Omental fat pad (tissue), 3 donors: ENCODE measurements at regions not wholly inside any gene's neighbourhood (a gene's known extent, or its start where the extent isn't known, plus 50 kb on each side); places are given as distances from the start of the nearest gene placed in this dataset.

Source experiments
- ATAC-seq: fragments of 150-250 bp; one replicate; pipeline ENCODE4 v1.9.1; 2016; ENCODE audit warnings: mild to moderate bottlenecking, moderate library complexity; ENCODE audit not compliant: low FRiP score
- DNase-seq: peaks from one replicate; pipeline ENCODE4 v3.0.0-alpha.2; 2019; ENCODE audit warnings: low spot score
- TF ChIP-seq, protein P1 (sequence below), 3 donors: fragments of 450-650 bp; IDR thresholded peaks; one replicate each; pipeline ENCODE4 v1.5.1; 2016 to 2017; ENCODE audit warnings: antibody characterized with exemption in 3 of 3, mild to moderate bottlenecking in 3 of 3, moderate library complexity in 2 of 3

- DNase-seq (no peak), ATAC-seq (no peak)
- TF ChIP-seq, protein P1, sequence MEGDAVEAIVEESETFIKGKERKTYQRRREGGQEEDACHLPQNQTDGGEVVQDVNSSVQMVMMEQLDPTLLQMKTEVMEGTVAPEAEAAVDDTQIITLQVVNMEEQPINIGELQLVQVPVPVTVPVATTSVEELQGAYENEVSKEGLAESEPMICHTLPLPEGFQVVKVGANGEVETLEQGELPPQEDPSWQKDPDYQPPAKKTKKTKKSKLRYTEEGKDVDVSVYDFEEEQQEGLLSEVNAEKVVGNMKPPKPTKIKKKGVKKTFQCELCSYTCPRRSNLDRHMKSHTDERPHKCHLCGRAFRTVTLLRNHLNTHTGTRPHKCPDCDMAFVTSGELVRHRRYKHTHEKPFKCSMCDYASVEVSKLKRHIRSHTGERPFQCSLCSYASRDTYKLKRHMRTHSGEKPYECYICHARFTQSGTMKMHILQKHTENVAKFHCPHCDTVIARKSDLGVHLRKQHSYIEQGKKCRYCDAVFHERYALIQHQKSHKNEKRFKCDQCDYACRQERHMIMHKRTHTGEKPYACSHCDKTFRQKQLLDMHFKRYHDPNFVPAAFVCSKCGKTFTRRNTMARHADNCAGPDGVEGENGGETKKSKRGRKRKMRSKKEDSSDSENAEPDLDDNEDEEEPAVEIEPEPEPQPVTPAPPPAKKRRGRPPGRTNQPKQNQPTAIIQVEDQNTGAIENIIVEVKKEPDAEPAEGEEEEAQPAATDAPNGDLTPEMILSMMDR (IDR thresholded peaks at IDR 0.05), result no peak
Measured at GRCh38 chr2:120560330-120560729, 175.3 kb upstream of the GLI2 start.

DNA sequence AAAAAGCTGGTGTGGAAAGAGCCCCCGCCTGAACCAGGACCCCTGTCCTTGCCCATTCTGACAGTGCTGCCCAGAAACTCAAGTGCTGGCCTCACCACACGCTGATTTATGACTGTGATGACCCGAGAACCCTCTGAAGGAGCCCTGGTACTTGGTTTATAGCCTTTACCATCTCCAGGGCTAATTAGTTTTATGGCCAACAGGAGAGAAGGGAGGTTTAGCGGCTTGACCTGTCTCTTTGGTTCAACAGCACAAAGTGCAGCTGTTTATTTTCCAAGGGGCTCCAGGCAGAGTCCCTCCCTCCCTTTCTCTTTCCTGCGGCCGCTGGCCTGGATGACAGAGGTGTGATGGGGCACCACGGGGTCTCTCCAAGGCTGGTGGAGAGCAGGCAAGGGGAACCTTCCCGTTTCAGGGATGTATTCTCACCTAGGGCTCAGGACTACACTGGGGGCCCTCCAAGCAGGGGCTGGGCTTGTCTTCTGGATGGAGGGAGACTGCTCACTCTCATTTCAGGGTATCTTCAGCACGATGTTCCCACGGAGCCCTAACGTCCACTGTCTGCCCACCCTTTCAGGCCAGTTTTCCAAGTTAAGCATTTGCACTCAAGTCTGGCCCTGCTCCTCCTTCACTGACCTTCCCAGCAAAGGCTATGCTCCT, 174.2 kb upstream of the GLI2 start:
- no peak for DNase-seq
- TF ChIP-seq, protein P1 (IDR thresholded peaks at IDR 0.05), result no peak
- ATAC-seq, result no peak

GRCh38 chr2:120562218-120563005, 173.3 kb upstream of the GLI2 start:
- ATAC-seq, result no peak
- TF ChIP-seq, protein P1 (IDR thresholded peaks at IDR 0.05), result no peak
- DNase-seq, result no peak

DNA sequence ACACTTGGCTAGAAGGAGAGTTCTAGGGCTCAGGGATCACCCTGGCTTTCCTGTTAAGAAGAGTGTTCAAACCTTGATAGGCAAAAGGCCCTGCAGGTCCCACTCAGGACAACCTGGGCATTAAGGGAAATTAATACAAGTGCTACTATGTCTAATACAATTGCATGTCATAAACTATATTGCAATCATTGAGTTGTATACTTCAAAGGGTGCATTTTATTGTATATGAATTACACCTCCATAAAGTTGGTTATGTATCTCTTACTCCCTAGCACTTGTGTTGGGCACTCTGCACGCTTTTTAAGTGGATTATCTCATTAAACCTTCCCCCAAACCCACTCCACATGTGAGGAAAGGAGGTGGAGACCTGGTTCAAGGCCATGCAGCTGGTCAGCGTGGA, 172.1 kb upstream of the GLI2 start:
- DNase-seq (no peak), ATAC-seq (no peak)
- TF ChIP-seq, protein P1 (IDR thresholded peaks at IDR 0.05), result no peak

- TF ChIP-seq, protein P1 (IDR thresholded peaks at IDR 0.05), result no peak
- ATAC-seq, result no peak
- no peak for DNase-seq
Measured at GRCh38 chr2:120564213-120565094, 171.2 kb upstream of the GLI2 start.

DNA sequence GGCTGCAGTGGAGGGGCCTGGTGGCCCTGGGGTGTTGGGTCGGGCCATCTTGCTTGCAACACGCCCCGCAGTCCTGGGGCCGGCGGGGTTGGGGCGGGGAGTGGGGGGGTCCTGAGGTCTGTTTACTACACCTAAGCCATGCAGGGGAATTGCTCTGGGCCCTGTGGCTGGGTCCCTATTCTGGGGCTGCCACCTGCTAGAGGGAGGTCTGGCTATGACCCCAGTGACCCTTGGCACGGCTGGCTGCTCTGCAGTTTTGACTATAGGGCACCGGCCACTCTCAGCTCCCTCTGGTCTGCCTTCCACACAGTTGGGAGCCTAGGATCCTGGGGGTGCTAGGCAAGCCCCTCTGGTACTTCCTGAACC, 170.6 kb upstream of the GLI2 start:
- no peak for DNase-seq
- ATAC-seq, result no peak
- TF ChIP-seq, protein P1 (IDR thresholded peaks at IDR 0.05), result no peak
